GM20000 (cell line): ENCODE measurements at regions not wholly inside any gene's neighbourhood (a gene's known extent, or its start where the extent isn't known, plus 50 kb on each side); places are given as distances from the start of the nearest gene placed in this dataset.

ENCODE experiments used
- DNase-seq: peaks from one replicate; pipeline ENCODE4 v3.0.0; 2012; ENCODE audit warnings: low spot score
- TF ChIP-seq, protein P1 (sequence below): IDR thresholded peaks from 2 replicates; pipeline ENCODE4 v1.5.1; 2012; ENCODE audit warnings: mild to moderate bottlenecking, control low read depth; ENCODE audit errors: extremely low read depth, missing control alignments

DNA sequence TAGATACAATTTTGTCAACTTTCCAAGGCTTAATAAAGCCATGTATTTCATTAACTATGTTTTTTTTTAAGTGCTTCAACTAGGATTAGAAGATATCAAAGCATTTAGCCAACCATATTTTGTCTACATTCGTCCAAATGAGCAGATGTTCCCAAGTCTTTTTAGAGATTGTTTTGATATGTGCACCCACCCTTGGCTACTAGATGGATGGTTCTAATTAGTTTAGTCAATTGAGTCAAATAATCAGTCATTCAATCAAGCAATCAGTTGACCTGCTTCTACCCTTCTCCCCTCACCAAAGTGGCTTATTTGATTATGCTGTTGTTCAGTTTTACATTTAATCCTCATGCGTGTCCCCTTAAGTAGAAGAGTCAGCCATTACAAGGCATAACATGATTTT, 319.5 kb upstream of the TNC start:
- DNase-seq: no peak
- TF ChIP-seq, protein P1, sequence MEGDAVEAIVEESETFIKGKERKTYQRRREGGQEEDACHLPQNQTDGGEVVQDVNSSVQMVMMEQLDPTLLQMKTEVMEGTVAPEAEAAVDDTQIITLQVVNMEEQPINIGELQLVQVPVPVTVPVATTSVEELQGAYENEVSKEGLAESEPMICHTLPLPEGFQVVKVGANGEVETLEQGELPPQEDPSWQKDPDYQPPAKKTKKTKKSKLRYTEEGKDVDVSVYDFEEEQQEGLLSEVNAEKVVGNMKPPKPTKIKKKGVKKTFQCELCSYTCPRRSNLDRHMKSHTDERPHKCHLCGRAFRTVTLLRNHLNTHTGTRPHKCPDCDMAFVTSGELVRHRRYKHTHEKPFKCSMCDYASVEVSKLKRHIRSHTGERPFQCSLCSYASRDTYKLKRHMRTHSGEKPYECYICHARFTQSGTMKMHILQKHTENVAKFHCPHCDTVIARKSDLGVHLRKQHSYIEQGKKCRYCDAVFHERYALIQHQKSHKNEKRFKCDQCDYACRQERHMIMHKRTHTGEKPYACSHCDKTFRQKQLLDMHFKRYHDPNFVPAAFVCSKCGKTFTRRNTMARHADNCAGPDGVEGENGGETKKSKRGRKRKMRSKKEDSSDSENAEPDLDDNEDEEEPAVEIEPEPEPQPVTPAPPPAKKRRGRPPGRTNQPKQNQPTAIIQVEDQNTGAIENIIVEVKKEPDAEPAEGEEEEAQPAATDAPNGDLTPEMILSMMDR: no peak

DNA sequence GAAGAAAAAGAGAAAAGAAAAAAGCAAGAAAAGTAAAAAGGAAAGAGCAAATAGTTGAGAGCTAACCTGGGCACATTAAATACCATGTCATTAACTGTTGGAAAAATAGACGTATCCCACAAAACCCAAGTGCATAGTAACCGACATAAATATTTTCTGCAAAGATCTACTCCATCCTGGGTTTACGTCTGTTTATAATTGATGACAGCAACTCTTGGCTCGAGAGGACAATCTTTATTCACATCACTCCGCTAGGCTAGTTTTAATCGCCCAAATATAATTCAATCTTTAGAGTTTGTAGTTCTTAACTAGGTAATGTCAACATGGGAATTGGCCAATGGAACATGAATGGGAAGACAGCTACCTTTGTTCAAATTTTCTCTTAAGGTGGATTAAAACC, 321.7 kb upstream of the TNC start:
- DNase-seq: no peak
- TF ChIP-seq, protein P1: no peak

DNA sequence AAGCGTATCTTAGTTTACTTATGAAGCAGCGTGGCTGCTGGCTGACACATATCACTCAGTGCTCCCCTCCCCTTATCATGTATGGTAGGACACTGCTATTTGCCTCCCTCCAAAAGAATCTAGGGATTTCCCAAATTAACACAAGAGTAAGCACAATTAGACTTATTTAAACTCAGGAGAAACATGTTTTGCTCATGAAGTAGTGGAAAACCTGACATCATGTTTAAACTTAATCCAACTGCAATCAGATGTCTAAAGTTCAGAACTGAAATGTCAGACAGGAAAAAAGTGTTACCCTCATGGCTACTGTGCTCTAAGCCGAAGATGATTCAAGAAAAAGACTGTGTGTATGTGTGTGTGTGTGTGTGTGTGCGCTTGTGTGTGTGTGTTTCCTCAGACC, 324.1 kb upstream of the TNC start:
- no peak for DNase-seq
- TF ChIP-seq, protein P1: no peak

DNA sequence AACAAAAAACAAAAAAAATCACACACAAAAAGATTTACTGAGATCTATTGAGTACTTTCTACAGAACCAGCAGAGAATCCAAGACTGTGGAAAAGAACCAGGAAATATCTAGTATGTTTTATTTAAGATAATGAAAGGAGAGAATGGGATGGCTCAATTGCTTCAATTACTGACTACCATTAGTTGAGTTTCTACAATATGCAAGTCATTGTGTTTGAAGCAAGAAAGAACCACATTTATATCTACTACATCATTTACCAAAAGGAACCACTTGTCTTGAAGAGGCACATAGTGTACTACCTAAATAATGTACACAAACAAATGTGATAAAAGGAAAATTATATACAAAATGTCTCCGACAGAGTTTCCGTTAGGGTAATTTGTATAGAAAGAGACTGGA, 325.9 kb upstream of the TNC start:
- no peak for DNase-seq
- TF ChIP-seq, protein P1: no peak

DNA sequence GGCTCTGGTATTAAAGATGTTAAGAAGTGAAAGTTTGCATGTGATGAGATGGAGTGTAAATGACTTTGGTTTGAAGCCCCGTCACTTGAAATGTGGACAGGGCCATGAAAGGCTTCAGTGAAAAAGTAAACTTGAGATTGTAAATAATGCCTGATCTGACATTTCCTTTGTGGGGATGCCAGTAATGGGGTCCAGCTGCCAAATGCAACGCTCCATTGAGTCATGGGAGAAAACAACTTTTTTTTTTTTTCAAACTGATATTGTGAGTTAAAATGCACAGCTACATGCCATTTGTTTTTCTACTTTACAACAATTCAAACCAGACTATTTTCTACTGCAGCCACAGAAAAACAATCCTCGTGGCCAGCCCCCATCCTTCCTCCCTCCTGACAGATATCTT, 327.0 kb upstream of the TNC start:
- no peak for DNase-seq
- TF ChIP-seq, protein P1: no peak

DNA sequence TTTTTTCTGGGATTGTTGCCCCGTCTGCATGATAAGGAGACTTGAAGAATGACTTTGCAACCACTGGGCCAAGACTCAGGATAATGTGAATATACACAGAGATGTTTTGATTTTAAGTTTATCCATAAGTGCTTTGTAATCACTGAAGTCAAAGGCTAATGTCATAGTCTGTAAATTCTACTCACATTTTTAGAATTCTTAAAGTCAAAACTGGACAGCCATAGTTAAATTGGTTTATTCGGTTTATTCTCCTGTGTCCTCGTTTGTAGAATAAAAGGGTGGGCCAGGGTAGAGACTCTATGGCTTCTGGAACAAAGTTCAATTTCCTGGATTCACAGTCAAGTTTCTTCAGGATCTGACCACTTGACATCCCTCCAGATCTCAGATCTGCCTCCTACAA, 327.7 kb upstream of the TNC start:
- TF ChIP-seq, protein P1: no peak
- DNase-seq: no peak

DNA sequence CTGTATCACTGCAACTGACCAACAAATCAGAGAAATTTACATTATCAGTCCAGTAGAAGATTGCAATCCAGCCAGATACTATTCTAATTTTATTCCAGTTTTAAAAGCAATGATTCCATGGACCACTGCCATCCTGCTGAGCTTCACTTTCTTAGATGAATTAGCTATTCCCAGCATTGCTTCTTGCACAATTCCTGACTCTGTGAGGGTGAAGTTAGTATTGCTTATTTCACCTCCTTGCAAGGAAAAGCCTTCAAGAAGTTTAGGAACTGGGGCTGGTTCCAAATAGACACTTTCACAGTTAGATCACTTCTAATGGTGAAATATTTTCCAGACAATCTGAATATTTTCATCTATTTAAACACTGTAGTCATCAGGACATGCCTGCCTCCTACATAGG, 338.6 kb upstream of the TNC start:
- TF ChIP-seq, protein P1: no peak
- DNase-seq: no peak
